GM23248 (cell line): ENCODE measurements at regions not wholly inside any gene's neighbourhood (a gene's known extent, or its start where the extent isn't known, plus 50 kb on each side); places are given as distances from the start of the nearest gene placed in this dataset.

Source experiments
- EZH2 ChIP-seq: fragments of 200-600 bp; sonication (generic); IDR thresholded peaks from 2 replicates; pipeline ENCODE4 v1.6.1; 2018; ENCODE audit warnings: antibody characterized with exemption, mild to moderate bottlenecking; ENCODE audit not compliant: insufficient read depth, poor library complexity, severe bottlenecking
- EZH2phosphoT487 ChIP-seq: fragments of 200-600 bp; sonication (generic); IDR thresholded peaks from 2 replicates; pipeline ENCODE4 v1.6.1; 2018; ENCODE audit warnings: antibody characterized with exemption, moderate library complexity, mild to moderate bottlenecking, low read depth; ENCODE audit not compliant: insufficient read depth

DNA sequence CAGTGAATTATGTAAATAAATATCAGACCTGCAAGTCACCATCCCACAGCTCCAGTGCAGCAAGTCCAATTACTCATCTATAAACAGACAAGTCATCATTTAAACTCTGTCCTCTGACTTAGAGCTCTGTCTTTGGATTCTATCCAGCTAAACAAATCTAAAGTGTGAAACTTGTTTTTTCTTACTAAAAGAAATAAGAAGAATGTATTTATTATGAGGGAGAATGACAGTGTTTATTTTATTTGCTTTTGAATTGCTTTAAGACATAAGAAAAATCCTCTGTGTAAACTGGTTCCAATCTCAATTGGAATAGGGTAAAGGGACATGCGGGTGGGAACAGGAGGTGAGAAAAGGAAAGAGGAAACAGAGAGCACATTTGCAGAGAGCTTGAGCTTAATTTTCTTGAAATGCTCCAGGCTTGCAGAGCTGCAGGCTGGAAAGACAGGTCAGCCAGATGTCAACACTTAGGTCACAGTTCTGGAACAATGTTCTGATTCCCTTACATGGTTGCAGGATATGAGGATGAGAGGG, 355.8 kb downstream of the MEIS1 start:
- TF ChIP-seq EZH2 (no peak), EZH2phosphoT487 (no peak)
